Left colon (tissue), 2 donors: ENCODE measurements at regions not wholly inside any gene's neighbourhood (a gene's known extent, or its start where the extent isn't known, plus 50 kb on each side); places are given as distances from the start of the nearest gene placed in this dataset.

Experiments
- ATAC-seq: fragments of 200-7000 bp; cut with Tn5 transposase; one replicate; pipeline ENCODE4 v1.9.1; 2020; ENCODE audit warnings: mild to moderate bottlenecking, moderate library complexity
- DNase-seq, 2 donors: peaks; one replicate each; pipeline ENCODE4 v3.0.0-alpha.2; 2020
- intact Hi-C, 2 donors: fragments of 100-400 bp; cut with DNase I in 1 of 2; cut with micrococcal nuclease in 1 of 2; formaldehyde crosslinking; loops; one replicate each; pipeline versions ENCODE4 v1.11.2 to v1.14.0; 2022; cut with DNase I, micrococcal nuclease
- donor health status: DM: no; HTN: no; CAD: no.
- donor health status: DM: yes; HTN: yes; CAD: no.

GRCh38 chr21:15148437-15148836 lies 83.6 kb upstream of the NRIP1 start:
- DNase-seq (no peak), ATAC-seq (no peak)
- intact Hi-C loops, result no loop called here

DNA sequence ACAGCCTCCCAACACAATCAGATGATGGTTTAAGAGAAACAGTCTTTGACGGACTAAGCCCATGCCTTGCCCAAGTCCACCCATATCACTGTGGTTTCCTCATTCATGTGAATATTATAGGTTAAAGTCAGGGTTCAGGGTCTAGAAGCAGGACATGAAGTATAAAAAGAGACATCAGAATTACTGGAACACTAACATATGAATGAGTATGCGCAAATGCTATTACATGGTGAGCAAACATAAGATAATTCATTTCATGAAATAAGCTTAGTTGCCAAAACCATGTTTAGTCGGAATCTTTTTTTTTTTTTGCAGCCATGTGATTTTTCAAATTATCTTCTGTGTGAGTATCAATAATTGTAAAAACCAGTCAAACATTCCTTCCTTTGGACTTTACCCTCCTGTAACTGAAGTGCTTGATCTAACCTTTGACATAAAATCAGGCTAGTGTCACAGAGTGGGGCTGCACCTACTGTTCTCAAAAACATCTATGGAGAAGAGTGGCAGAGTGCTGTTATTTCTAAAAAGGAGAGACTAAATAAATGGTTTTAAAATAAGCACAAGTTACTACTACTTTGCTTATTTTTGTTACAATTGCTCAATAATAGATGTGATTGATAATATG lies 84.9 kb upstream of the NRIP1 start:
- DNase-seq (no peak), ATAC-seq (peak; percentile 81)
- intact Hi-C loops, result no loop called here

- no peak for ATAC-seq
- intact Hi-C loops, result no loop called here
These were observed 86.7 kb upstream of the NRIP1 start for GRCh38 chr21:15151385-15152103.

DNA sequence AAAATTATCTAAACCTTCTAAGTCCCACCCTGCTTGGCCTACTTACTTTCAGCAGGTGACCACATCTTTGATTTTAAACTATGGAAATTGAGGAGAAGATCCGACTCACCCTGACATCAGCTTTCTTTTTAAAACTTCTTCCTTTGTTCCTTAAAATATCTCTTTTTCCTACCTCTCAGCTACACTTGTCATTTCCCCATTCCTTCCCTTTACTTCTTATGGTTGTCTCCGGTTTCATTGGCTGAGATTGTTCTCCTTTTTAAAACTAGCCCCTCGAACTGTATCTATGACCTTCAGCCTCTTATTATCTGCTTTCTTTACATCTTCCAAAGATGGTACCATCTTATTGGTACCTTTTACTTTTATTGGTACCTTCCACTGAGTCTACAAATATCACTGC lies 87.8 kb upstream of the NRIP1 start:
- DNase-seq (no peak), ATAC-seq (no peak)
- intact Hi-C loops, result no loop called here

More at GRCh38 chr21:15151385-15152103, 86.7 kb upstream of the NRIP1 start:
- DNase-seq, result no peak

DNA sequence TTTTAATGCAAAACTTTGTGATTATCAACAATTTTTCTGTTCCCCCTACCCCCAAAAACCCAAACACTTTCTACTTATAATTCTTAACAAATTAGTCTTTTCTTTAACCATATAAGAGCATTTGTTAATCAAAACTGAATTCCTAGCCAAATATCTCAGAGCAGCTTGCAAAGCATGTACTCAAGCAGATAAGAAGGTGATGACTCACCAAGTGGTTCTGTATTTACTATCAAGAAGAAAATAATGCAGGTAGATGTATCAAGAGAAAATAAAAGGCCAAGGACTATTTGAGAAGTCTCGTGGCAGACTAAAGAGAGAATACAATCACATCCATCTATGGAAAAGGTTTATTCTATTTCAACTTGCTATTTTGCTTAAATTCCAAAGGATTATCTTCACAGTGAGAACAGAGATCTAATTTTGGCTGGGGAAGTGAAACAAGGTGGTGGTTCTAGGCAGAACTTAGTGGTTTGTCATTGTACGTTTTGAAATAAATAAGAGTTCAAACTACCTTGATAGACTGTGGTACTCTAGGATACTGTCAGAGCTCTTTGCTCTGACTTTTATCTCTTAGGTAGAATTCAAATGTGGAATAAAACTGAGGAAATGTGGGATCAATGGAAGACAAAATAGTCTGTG lies 94.7 kb upstream of the NRIP1 start:
- intact Hi-C loops, result no loop called here
- ATAC-seq (no peak), DNase-seq (no peak)

- intact Hi-C loops, result no loop called here
- ATAC-seq (no peak), DNase-seq (no peak)
These were observed 95.3 kb upstream of the NRIP1 start for GRCh38 chr21:15160136-15160535.

DNA sequence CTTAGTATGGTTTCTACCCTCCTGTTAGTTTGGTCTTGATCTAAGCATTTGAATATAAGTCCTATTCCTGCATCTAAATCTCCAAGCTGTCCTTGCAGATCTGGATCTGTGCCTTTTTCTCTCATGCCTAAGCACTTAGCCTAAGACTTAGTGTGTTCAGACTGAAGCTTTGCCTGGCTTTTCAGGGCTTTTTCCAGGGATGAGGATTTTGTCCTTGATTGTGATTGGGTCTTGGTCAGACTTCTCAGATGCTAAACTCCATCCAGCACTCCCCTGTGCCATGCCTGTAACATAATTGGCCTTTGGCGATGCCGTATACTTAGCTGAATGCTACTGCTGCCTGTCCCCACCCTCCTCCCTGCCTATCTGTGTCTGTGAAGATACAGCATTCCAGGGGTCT lies 98.1 kb upstream of the NRIP1 start:
- no peak for ATAC-seq

GRCh38 chr21:15164273-15164672 lies 99.5 kb upstream of the NRIP1 start:
- ATAC-seq, result peak; percentile 16
- DNase-seq, result no peak
- intact Hi-C loops, result no loop called here

More for the DNA sequence above, 98.1 kb upstream of the NRIP1 start:
- intact Hi-C loops, result no loop called here
- no peak for DNase-seq

GRCh38 chr21:15164678-15165303 lies 100.0 kb upstream of the NRIP1 start:
- peak in 1 of 2 donors; percentile 32 for DNase-seq
- intact Hi-C loops, result no loop called here
- ATAC-seq, result peak; percentile 99

DNA sequence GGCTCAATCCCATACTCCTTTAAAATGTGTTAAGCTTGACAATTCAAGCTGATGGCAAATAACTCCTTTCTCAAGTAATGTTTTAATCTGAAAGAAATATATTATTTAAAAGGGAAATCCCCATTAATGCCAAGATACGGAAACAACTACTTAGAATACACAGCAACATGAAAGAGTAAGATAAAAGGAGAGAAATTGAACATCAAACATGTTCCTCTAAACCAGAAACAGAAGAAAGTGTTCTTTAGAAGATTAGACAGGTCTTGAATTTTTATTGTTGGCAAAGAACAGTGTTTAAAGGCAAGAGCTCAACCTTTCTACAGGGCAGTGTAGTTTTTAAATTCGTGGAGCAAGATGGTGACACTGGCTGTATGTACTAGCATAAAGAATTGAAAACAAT lies 105.8 kb upstream of the NRIP1 start:
- intact Hi-C loops, result no loop called here

DNA sequence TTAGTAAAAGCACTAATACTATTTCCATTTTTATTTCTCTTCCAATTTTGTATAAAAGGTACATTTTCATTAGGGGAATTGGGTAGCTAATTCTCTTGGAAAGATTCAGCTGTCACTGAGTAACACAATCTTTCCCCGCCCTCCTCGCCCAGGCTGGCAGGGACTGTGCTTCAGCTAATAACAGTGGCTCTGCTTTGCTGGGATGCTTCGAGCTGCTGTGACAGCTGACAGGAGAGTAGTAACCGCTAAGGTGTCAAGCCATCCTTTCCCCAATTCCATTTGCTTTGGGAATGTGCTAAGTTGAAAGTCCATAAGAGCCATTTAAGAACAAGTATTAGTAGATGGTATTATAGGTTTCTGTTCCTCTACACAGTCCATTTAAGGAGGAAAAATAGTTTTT lies 106.7 kb upstream of the NRIP1 start:
- ATAC-seq, result no peak
- intact Hi-C loops, result no loop called here
- no peak for DNase-seq

More for the DNA sequence above, 105.8 kb upstream of the NRIP1 start:
- DNase-seq (no peak), ATAC-seq (no peak)

- intact Hi-C loops, result no loop called here
- ATAC-seq, result no peak
These were observed 108.2 kb upstream of the NRIP1 start for GRCh38 chr21:15172963-15173362.

GRCh38 chr21:15174923-15175322 lies 110.1 kb upstream of the NRIP1 start:
- DNase-seq, result no peak
- no peak for ATAC-seq
- intact Hi-C loops, result no loop called here

More at GRCh38 chr21:15172963-15173362, 108.2 kb upstream of the NRIP1 start:
- DNase-seq, result no peak

DNA sequence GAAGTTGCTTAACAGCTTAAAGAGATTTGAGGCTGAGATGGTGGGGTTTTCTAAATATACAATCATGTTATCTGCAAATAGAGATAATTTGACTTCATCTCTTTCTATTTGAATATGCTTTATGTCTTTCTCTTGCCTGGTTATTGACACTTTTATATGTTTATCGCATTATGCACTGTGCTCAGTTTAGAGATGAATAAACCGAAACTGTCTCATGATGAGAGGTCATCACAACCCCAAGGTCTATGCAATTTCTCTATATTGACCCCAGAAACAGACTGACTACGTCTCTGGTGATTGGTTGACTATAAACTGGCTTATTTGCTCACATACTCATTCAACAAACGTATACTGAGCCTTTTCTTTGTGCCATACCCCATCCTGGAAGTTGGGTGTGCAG lies 117.9 kb upstream of the NRIP1 start:
- ATAC-seq (no peak), DNase-seq (no peak)
- intact Hi-C loops, result no loop called here

GRCh38 chr21:15183813-15184257 lies 119.0 kb upstream of the NRIP1 start:
- DNase-seq (no peak), ATAC-seq (no peak)
- intact Hi-C loops, result no loop called here

GRCh38 chr21:15190412-15190811 lies 125.6 kb upstream of the NRIP1 start:
- intact Hi-C loops, result no loop called here
- no peak for ATAC-seq
- DNase-seq, result no peak

DNA sequence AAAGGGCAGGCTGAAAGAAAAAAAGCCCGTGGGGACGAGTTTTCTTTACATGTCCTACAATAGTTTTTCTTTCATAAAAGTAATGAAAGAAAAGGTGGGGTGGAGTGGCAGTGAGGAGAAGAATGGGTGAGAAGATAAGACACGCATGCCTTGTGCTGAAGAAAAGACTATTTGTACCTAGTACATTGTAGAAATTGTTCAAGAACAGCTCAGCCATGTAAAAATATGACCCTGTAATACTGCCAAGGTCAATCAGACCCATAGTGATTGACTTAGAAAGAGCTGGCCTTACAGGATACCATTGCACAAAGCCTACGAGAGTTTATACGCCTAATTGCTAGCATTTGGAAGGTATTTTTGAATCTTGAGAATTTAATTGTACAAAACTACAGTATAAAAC lies 126.0 kb upstream of the NRIP1 start:
- no peak for DNase-seq
- intact Hi-C loops, result no loop called here
- no peak for ATAC-seq

DNA sequence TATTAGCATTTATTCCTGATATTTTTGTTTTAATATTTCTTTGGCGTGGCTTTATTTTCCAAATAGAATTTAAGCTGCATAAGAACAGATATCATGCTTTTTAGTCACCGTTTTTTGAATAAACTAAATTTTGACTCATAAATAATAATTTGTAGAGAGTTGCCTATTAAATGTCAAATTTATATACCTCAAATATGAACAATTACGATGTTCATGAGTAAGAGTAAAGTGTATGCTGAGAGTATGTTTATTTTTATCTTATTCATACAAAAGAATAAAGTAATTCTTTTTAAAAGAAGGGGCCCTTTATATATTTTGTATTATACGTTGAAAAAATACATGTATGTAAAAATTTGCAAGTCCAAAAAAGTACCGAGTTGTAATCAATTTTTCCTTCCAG lies 126.5 kb upstream of the NRIP1 start:
- ATAC-seq (no peak), DNase-seq (no peak)
- intact Hi-C loops, result no loop called here

DNA sequence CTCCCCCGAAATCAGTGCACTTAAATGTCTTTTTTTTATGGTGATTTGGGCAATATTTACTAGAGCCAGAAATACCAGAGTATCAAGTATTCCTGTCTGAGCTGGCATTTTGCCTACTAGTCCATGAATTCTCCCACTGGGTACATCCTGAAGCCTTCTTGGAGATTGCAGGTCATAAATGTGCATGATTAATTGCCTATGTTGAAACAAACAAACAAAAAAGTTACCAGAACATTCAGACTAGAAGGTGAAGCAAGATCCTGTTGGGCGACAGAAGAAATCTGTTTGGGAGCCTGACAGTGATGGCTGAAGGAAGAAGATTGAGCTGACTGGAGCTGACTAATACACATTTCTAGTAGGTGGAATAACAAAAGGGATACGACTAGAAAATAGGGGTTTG lies 127.4 kb upstream of the NRIP1 start:
- intact Hi-C loops, result no loop called here
- ATAC-seq, result no peak
- no peak for DNase-seq

GRCh38 chr21:15193937-15194336 lies 129.1 kb upstream of the NRIP1 start:
- no peak for ATAC-seq
- DNase-seq, result no peak
- intact Hi-C loops, result no loop called here
